IMR-90 (cell line): ENCODE measurements at regions not wholly inside any gene's neighbourhood (a gene's known extent, or its start where the extent isn't known, plus 50 kb on each side); places are given as distances from the start of the nearest gene placed in this dataset.

ENCODE experiments used
- ATAC-seq: fragments of 200-7000 bp; cut with Tn5 transposase; 2 replicates; pipeline ENCODE4 v1.9.1; 2020; ENCODE audit warnings: low read depth, mild to moderate bottlenecking, moderate library complexity
- BruUV-seq: library from RNA; stranded (reverse); fragments of 400-500 nt; replicated peaks from 2 replicates; lab custom pipeline; 2021; lab: Mats Ljungman, UMichigan
- CTCF ChIA-PET: fragments of 300-600 bp; formaldehyde crosslinking; extraction: SDS; loops from one replicate; lab custom pipeline; 2021; ENCODE audit warnings: antibody characterized with exemption; lab: Yijun Ruan, JAX
- POLR2A ChIA-PET: fragments of 300-600 bp; sonication (Branson Sonifier 250); formaldehyde crosslinking; loops from one replicate; lab custom pipeline; 2022; ENCODE audit warnings: antibody characterized with exemption; ENCODE audit not compliant: unreplicated experiment; lab: Charles Lee
- DNase-seq: peaks from one replicate; pipeline ENCODE4 v3.0.0; 2013
- H2AFZ ChIP-seq: replicated peaks from 2 replicates; pipeline ENCODE3; 2013; ENCODE audit warnings: low read length, mild to moderate bottlenecking; ENCODE audit not compliant: poor library complexity
- H2AK5ac ChIP-seq: 2 replicates; pipeline ENCODE4 v1.6.1; 2013; ENCODE audit warnings: low read depth, low read length, inconsistent platforms
- H2AK9ac ChIP-seq: replicated peaks from 2 replicates; pipeline ENCODE3; 2013; ENCODE audit warnings: mild to moderate bottlenecking, low read depth, low read length, moderate library complexity; ENCODE audit not compliant: poor library complexity
- H2BK120ac ChIP-seq: 2 replicates; pipeline ENCODE4 v1.6.1; 2013; ENCODE audit warnings: low read depth, low read length, inconsistent platforms
- H2BK15ac ChIP-seq: 3 replicates; pipeline ENCODE4 v1.6.1; 2013; ENCODE audit warnings: low read depth, low read length, inconsistent platforms
- H2BK20ac ChIP-seq: 2 replicates; pipeline ENCODE4 v1.6.1; 2013; ENCODE audit warnings: low read depth, mild to moderate bottlenecking, inconsistent platforms, low read length, moderate library complexity
- H2BK5ac ChIP-seq: 2 replicates; pipeline ENCODE4 v1.6.1; 2013; ENCODE audit warnings: mild to moderate bottlenecking, low read depth, low read length, inconsistent platforms; ENCODE audit not compliant: poor library complexity, severe bottlenecking
- H3K14ac ChIP-seq: replicated peaks from 2 replicates; pipeline ENCODE4 v1.6.1; 2013; ENCODE audit warnings: low read depth, low read length, inconsistent platforms
- H3K18ac ChIP-seq: 2 replicates; pipeline ENCODE4 v1.6.1; 2013; ENCODE audit warnings: low read depth, low read length, control low read depth
- H3K23ac ChIP-seq: 2 replicates; pipeline ENCODE4 v1.6.1; 2013; ENCODE audit warnings: low read depth, low read length, inconsistent platforms
- H3K27ac ChIP-seq: 2 replicates; pipeline ENCODE4 v1.5.1; 2013; ENCODE audit warnings: mild to moderate bottlenecking, control low read depth, low read length; ENCODE audit not compliant: insufficient read depth
- H3K27me3 ChIP-seq: 2 replicates; pipeline ENCODE4 v1.6.1; 2013; ENCODE audit warnings: low read length; ENCODE audit not compliant: control insufficient read depth, insufficient read depth
- H3K36me3 ChIP-seq: 2 replicates; pipeline ENCODE4 v1.6.1; 2013; ENCODE audit warnings: low read length, mixed read lengths; ENCODE audit not compliant: control insufficient read depth, insufficient read depth
- H3K4ac ChIP-seq: 2 replicates; pipeline ENCODE4 v1.6.1; 2013; ENCODE audit warnings: low read depth, low read length, inconsistent platforms
- H3K4me1 ChIP-seq: 2 replicates; pipeline ENCODE4 v1.6.1; 2013; ENCODE audit warnings: low read length, mixed read lengths; ENCODE audit not compliant: control insufficient read depth, insufficient read depth
- H3K4me2 ChIP-seq: 2 replicates; pipeline ENCODE4 v1.6.1; 2013; ENCODE audit warnings: low read depth, mild to moderate bottlenecking, control low read depth, low read length, moderate library complexity
- H3K4me3 ChIP-seq: 2 replicates; pipeline ENCODE4 v1.5.1; 2013; ENCODE audit warnings: low read depth, mild to moderate bottlenecking, control low read depth, low read length, moderate library complexity; ENCODE audit not compliant: insufficient read depth
- H3K56ac ChIP-seq: 2 replicates; pipeline ENCODE4 v1.6.1; 2013; ENCODE audit warnings: low read length, inconsistent platforms; ENCODE audit not compliant: insufficient read depth; ENCODE audit errors: extremely low read depth
- H3K79me1 ChIP-seq, 2 experiments: 2 replicates each; pipeline ENCODE4 v1.6.1; 2013; ENCODE audit warnings: low read length in 2 of 2, inconsistent platforms in 1 of 2, low read depth in 1 of 2
- H3K9ac ChIP-seq: 2 replicates; pipeline ENCODE4 v1.6.1; 2013; ENCODE audit warnings: low read depth, low read length, control low read depth
- H3K9me1 ChIP-seq: 2 replicates; pipeline ENCODE4 v1.6.1; 2013; ENCODE audit warnings: low read length, inconsistent platforms; ENCODE audit not compliant: insufficient read depth
- H3K9me3 ChIP-seq: 2 replicates; pipeline ENCODE4 v1.6.1; 2013; ENCODE audit warnings: low read length; ENCODE audit not compliant: control insufficient read depth, insufficient read depth
- H4K20me1 ChIP-seq: 2 replicates; pipeline ENCODE4 v1.6.1; 2013; ENCODE audit warnings: low read length, inconsistent platforms; ENCODE audit not compliant: insufficient read depth
- H4K5ac ChIP-seq: 2 replicates; pipeline ENCODE4 v1.6.1; 2013; ENCODE audit warnings: mild to moderate bottlenecking, low read depth, low read length, control low read depth
- H4K8ac ChIP-seq, 2 experiments: 2 replicates each; pipeline ENCODE4 v1.6.1; 2013; ENCODE audit warnings: low read depth in 2 of 2, low read length in 2 of 2, control low read depth in 1 of 2, inconsistent platforms in 1 of 2
- H4K91ac ChIP-seq: 2 replicates; pipeline ENCODE4 v1.6.1; 2013; ENCODE audit warnings: low read depth, low read length, inconsistent platforms; ENCODE audit not compliant: insufficient read depth
- RCOR1 ChIP-seq: IDR thresholded peaks from 2 replicates; pipeline ENCODE4 v1.6.1; 2012; ENCODE audit warnings: mild to moderate bottlenecking, low read length, improper control_type of control experiment; ENCODE audit not compliant: insufficient replicate concordance
- WGBS, 2 experiments: methylation state at CpG; one replicate each; pipeline versions ENCODE4 v1.1.5 to v1.1.7; 2013; ENCODE audit warnings: missing lambda C conversion rate in 2 of 2; ENCODE audit not compliant: insufficient read length in 1 of 2; ENCODE audit errors: extremely low coverage in 2 of 2; 5-methylcytosine and 5-hydroxymethylcytosine counted together
- dilution Hi-C: fragments of 300-500 bp; cut with HindIII; formaldehyde crosslinking; loops from one replicate; pipeline ENCODE4 v1.14.3; 2018; ENCODE audit warnings: low sequenced_read_pairs; ENCODE audit not compliant: unreplicated experiment
- in situ Hi-C: fragments of 300-500 bp; cut with MboI; formaldehyde crosslinking; loops from 3 replicates; pipeline ENCODE4 v1.14.3; 2019; ENCODE audit warnings: low sequenced_read_pairs, inconsistent platforms, mixed read lengths
- intact Hi-C: fragments of 100-400 bp; cut with micrococcal nuclease; formaldehyde crosslinking; loops from 2 replicates; pipeline ENCODE4 v1.10.0; 2022

DNA sequence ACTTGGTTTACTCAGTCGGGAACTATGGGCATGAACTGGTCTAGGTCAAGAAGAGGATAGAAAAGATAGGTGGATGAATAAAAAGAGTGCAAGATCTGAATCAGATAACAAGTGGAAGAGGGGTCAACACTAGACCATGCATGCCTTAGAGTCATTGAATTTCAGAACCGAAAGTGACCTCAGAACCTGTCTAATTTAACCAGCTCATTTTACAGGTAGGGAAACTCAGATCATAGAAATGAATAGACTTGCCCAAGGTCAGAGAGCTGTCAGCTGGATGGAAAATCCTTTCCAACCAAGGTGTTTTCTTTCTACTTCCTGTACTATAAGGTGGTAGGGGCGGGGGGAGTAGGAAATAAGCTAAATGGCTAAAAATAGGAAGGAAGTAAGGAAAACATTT, 121.4 kb upstream of the ADGRF1 start:
- H3K27ac ChIP-seq: no peak overlapping the region
- DNase-seq (no peak), ATAC-seq (no peak)
- no peak overlapping the region for H2BK5ac ChIP-seq
- intact Hi-C loops: no loop called here
- H2AK5ac ChIP-seq: peak overlapping the region; percentile 21; the same call in 1 of the 2 replicates
- in situ Hi-C loops: no loop called here
- no peak overlapping the region for H3K23ac ChIP-seq
- no peak overlapping the region; the same call in 1 of the 2 replicates for H3K14ac ChIP-seq
- H2AK9ac ChIP-seq: no peak overlapping the region
- ChIA-PET POLR2A (no interaction called here), CTCF (interaction anchor here (0.7 to 0.9 kb wide), 3 partner anchors 26 to 510 kb away, joined by 3 read pairs; no protein-coding TSS in a partner anchor)
- dilution Hi-C loops: no loop called here
- H2BK15ac ChIP-seq: 0 out of 3 replicates have a peak overlapping the region, but pooled peaks have one; percentile 28
- no peaks in the 10 kb centered on the region for H3K27me3 ChIP-seq
- no peaks in the 10 kb centered on the region for H3K9me3 ChIP-seq
- H2BK120ac ChIP-seq: no peak overlapping the region
- H3K4ac ChIP-seq: 0 out of 2 replicates have a peak overlapping the region, but pooled peaks have one; percentile 21
- no peak overlapping the region for H2AFZ ChIP-seq
- H3K4me2 ChIP-seq: no peak overlapping the region
- H4K8ac ChIP-seq: no peak overlapping the region
- peaks cover 1% of the 10 kb centered on the region; the same call in 1 of the 2 replicates for H3K9me1 ChIP-seq
- H2BK20ac ChIP-seq: no peak overlapping the region
- no peak overlapping the region for H4K5ac ChIP-seq
- H3K4me3 ChIP-seq: no peak overlapping the region
- no peak overlapping the region for H3K18ac ChIP-seq
- H3K36me3 ChIP-seq: no peaks in the 10 kb centered on the region
- peaks cover 10% of the 10 kb centered on the region for H3K4me1 ChIP-seq
- WGBS, 2 experiments: no CpG with 5 or more reads among the region's 3 CpGs
- BruUV-seq: no TSS peak
- H4K91ac ChIP-seq: no peak overlapping the region
- H3K79me1 ChIP-seq: no peaks in the 10 kb centered on the region
- H3K9ac ChIP-seq: no peak overlapping the region
- TF ChIP-seq RCOR1: no peak
- H4K20me1 ChIP-seq: no peaks in the 10 kb centered on the region
- H3K56ac ChIP-seq: no peak overlapping the region
